GM12864 (cell line): ENCODE measurements at regions not wholly inside any gene's neighbourhood (a gene's known extent, or its start where the extent isn't known, plus 50 kb on each side); places are given as distances from the start of the nearest gene placed in this dataset.

Experiments used
- DNase-seq: peaks from one replicate; pipeline ENCODE4 v3.0.0-alpha.2; 2011; ENCODE audit warnings: low read depth
- H3K4me3 ChIP-seq: 2 replicates; pipeline ENCODE4 v1.5.1; 2011; ENCODE audit warnings: mild to moderate bottlenecking, low read depth, low read length, control low read depth
- CTCF ChIP-seq: IDR thresholded peaks from 2 replicates; pipeline ENCODE4 v1.5.1; 2011; ENCODE audit warnings: low read depth, mild to moderate bottlenecking, moderate library complexity, low read length, control low read depth, inconsistent platforms; ENCODE audit errors: missing control alignments

GRCh38 chr7:35526645-35527044 is 168.3 kb downstream of the HERPUD2 start:
- no peak for TF ChIP-seq CTCF
- DNase-seq: no peak
- no peak overlapping the region for H3K4me3 ChIP-seq

- TF ChIP-seq CTCF: no peak
- no peak for DNase-seq
- no peak overlapping the region for H3K4me3 ChIP-seq
Observed at GRCh38 chr7:35524112-35524804, 170.7 kb downstream of the HERPUD2 start.

- DNase-seq: no peak
- no peak overlapping the region for H3K4me3 ChIP-seq
- no peak for TF ChIP-seq CTCF
Observed at GRCh38 chr7:35523292-35523691, 171.6 kb downstream of the HERPUD2 start.

- TF ChIP-seq CTCF: no peak
- DNase-seq: no peak
- no peak overlapping the region for H3K4me3 ChIP-seq
Observed at GRCh38 chr7:35522697-35523096, 172.2 kb downstream of the HERPUD2 start.

- no peak for TF ChIP-seq CTCF
- DNase-seq: no peak
- H3K4me3 ChIP-seq: no peak overlapping the region
Observed at GRCh38 chr7:35521941-35522340, 173.0 kb downstream of the HERPUD2 start.

- H3K4me3 ChIP-seq: no peak overlapping the region
- no peak for TF ChIP-seq CTCF
- DNase-seq: no peak
Observed at GRCh38 chr7:35520810-35521625, 173.9 kb downstream of the HERPUD2 start.
